ENCODE measurements at regions not wholly inside any gene's neighbourhood (a gene's known extent, or its start where the extent isn't known, plus 50 kb on each side); places are given as distances from the start of the nearest gene placed in this dataset.

DNA sequence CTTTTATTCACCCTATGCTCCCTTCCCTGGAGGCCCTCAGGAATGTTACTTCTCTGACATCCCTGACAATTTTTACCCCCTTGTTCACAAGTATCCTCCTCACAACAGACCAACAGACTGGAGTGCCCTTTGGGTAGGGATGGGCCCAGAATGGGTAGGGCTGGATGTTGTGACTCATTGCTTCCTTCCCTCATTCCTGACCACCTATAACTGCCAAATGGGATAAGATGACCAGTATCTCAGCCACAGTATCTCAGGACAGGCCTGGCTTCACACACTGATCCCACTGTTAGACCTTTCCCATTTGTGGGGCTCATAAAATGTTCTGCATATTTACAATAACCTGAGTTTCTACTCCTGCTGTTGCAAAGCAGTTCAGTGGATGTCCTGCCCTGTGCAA is 223.0 kb upstream of the LRFN2 start:
- no peak for TF ChIP-seq EZH2 (IDR thresholded peaks at IDR 0.05; ENCODE audit: low read length)
- TF ChIP-seq, protein P1, sequence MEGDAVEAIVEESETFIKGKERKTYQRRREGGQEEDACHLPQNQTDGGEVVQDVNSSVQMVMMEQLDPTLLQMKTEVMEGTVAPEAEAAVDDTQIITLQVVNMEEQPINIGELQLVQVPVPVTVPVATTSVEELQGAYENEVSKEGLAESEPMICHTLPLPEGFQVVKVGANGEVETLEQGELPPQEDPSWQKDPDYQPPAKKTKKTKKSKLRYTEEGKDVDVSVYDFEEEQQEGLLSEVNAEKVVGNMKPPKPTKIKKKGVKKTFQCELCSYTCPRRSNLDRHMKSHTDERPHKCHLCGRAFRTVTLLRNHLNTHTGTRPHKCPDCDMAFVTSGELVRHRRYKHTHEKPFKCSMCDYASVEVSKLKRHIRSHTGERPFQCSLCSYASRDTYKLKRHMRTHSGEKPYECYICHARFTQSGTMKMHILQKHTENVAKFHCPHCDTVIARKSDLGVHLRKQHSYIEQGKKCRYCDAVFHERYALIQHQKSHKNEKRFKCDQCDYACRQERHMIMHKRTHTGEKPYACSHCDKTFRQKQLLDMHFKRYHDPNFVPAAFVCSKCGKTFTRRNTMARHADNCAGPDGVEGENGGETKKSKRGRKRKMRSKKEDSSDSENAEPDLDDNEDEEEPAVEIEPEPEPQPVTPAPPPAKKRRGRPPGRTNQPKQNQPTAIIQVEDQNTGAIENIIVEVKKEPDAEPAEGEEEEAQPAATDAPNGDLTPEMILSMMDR (optimal IDR thresholded peaks at IDR 0.05 in 1 of 3, IDR thresholded peaks at IDR 0.05 in 1 of 3, conservative IDR thresholded peaks at IDR 0.05 in 1 of 3; ENCODE audit: extremely low read depth in 1 of 3, insufficient read depth in 2 of 3, low read length in 3 of 3): no peak
